K562 (cell line): ENCODE measurements at regions not wholly inside any gene's neighbourhood (a gene's known extent, or its start where the extent isn't known, plus 50 kb on each side); places are given as distances from the start of the nearest gene placed in this dataset.

Experiments
- ATAC-seq: fragments of 200-7000 bp; cut with Tn5 transposase; 3 replicates; pipeline ENCODE4 v1.9.1; 2020; ENCODE audit warnings: moderate library complexity
- BruUV-seq: library from RNA; stranded (reverse); fragments of 400-500 nt; replicated peaks from 2 replicates; lab custom pipeline; 2021; lab: Mats Ljungman, UMichigan
- CTCF ChIA-PET: fragments of 300-600 bp; formaldehyde crosslinking; extraction: SDS; loops from one replicate; lab custom pipeline; 2021; ENCODE audit warnings: low intra/inter-chr PET ratio; lab: Yijun Ruan, JAX
- POLR2A ChIA-PET: fragments of 300-600, 350-650 bp; sonication (Branson Sonifier 250); formaldehyde crosslinking; extraction: SDS; loops from one replicate; lab custom pipeline; 2021; ENCODE audit warnings: antibody characterized with exemption, inconsistent platforms; lab: Yijun Ruan, JAX
- DNase-seq, 4 experiments: peaks; one replicate each; pipeline versions ENCODE4 v3.0.0 to v3.0.0-alpha.2; 2011 to 2018; ENCODE audit warnings: low spot score in 3 of 4, mixed read lengths in 3 of 4; ENCODE audit errors: extremely low read depth in 1 of 4
- FAIRE-seq: peaks from 2 replicates; lab custom pipeline; 2011; peaks lifted over from hg19 to GRCh38; lab: Jason Lieb, UNC
- H2AFZ ChIP-seq: 2 replicates; pipeline ENCODE4 v1.6.0; 2011; ENCODE audit warnings: low read depth, low read length, control low read depth, inconsistent platforms
- H3K27ac ChIP-seq: fragments of 200-600 bp; 3 replicates; pipeline ENCODE4 v1.8.0; 2011; ENCODE audit warnings: low read depth, mild to moderate bottlenecking, control low read depth, inconsistent platforms, low read length, moderate library complexity, mixed read lengths; ENCODE audit errors: extremely low read depth
- H3K27me3 ChIP-seq, 2 experiments: fragments of 300-600 bp in 1 of 2; 2 replicates in 1 of 2; 3 replicates in 1 of 2; pipeline versions ENCODE4 v1.6.0 to v1.8.0; 2011; ENCODE audit warnings: inconsistent platforms in 2 of 2, low read length in 2 of 2, mild to moderate bottlenecking in 1 of 2, mixed read lengths in 1 of 2, moderate library complexity in 1 of 2; ENCODE audit not compliant: control insufficient read depth in 2 of 2, insufficient read depth in 2 of 2
- H3K36me3 ChIP-seq: fragments of 300-600 bp; 3 replicates; pipeline ENCODE4 v1.8.0; 2011; ENCODE audit warnings: mild to moderate bottlenecking, low read length, inconsistent platforms; ENCODE audit not compliant: control insufficient read depth, insufficient read depth
- H3K4me1 ChIP-seq, 2 experiments: fragments of 200-600 bp in 1 of 2; replicated peaks in 1 of 2; 2 replicates in 1 of 2; 3 replicates in 1 of 2; pipeline versions ENCODE4 v1.5.1 to v1.8.0; 2011; ENCODE audit warnings: inconsistent platforms in 2 of 2, low read length in 2 of 2, mild to moderate bottlenecking in 1 of 2, mixed read lengths in 1 of 2, moderate library complexity in 1 of 2; ENCODE audit not compliant: control insufficient read depth in 2 of 2, insufficient read depth in 2 of 2
- H3K4me2 ChIP-seq: 2 replicates; pipeline ENCODE4 v1.6.1; 2011; ENCODE audit warnings: low read length, control low read depth, inconsistent platforms, mixed read lengths; ENCODE audit not compliant: insufficient read depth
- H3K4me3 ChIP-seq: fragments of 200-600 bp; sonication (generic), shearing (Covaris generic); 2 replicates; pipeline ENCODE4 v1.5.1; 2016; ENCODE audit warnings: control low read depth, inconsistent platforms
- H3K79me2 ChIP-seq: fragments of 200-600 bp; 3 replicates; pipeline ENCODE4 v1.8.0; 2011; ENCODE audit warnings: low read length, inconsistent platforms; ENCODE audit not compliant: control insufficient read depth, insufficient read depth
- H3K9ac ChIP-seq, 2 experiments: 2 replicates each; pipeline versions ENCODE4 v1.6.0 to v1.6.1; 2011; ENCODE audit warnings: low read depth in 2 of 2, low read length in 2 of 2, control low read depth in 1 of 2, inconsistent platforms in 1 of 2, mild to moderate bottlenecking in 1 of 2, mixed read lengths in 1 of 2; ENCODE audit not compliant: insufficient read depth in 1 of 2
- H3K9me1 ChIP-seq: one replicate; pipeline ENCODE4 v1.6.0; 2011; ENCODE audit warnings: inconsistent platforms, mild to moderate bottlenecking, low read length, moderate library complexity; ENCODE audit not compliant: control insufficient read depth, insufficient read depth
- H3K9me3 ChIP-seq: replicated peaks from 2 replicates; pipeline ENCODE4 v1.5.1; 2011; ENCODE audit warnings: low read depth, low read length, inconsistent platforms; ENCODE audit not compliant: control insufficient read depth, insufficient read depth
- H4K20me1 ChIP-seq: replicated peaks from 2 replicates; pipeline ENCODE4 v1.6.1; 2011; ENCODE audit warnings: low read length, inconsistent platforms, mixed read lengths; ENCODE audit not compliant: control insufficient read depth, insufficient read depth
- E2F1 ChIP-seq: sonication (generic); formaldehyde crosslinking; IDR thresholded peaks from 2 replicates; pipeline ENCODE4 v1.8.1; 2023; ENCODE audit warnings: mild to moderate bottlenecking, missing genetic modification reagents, moderate library complexity
- MYBL2 ChIP-seq, 2 experiments: fragments of 450-650 bp in 1 of 2; sonication (generic) in 1 of 2; formaldehyde crosslinking in 1 of 2; IDR thresholded peaks; 2 replicates each; pipeline versions ENCODE4 v1.6.1 to v1.8.1; 2017 to 2022; ENCODE audit warnings: borderline replicate concordance in 1 of 2, inconsistent platforms in 1 of 2, low read depth in 1 of 2, mild to moderate bottlenecking in 1 of 2, missing genetic modification reagents in 1 of 2, moderate library complexity in 1 of 2
- NFE2L1 ChIP-seq: fragments of 450-650 bp; IDR thresholded peaks from 2 replicates; pipeline ENCODE4 v1.6.1; 2016; ENCODE audit warnings: missing genetic modification characterization, low read depth, mild to moderate bottlenecking, missing compliant biosample characterization, moderate library complexity, borderline replicate concordance
- NFYB ChIP-seq: IDR thresholded peaks from 2 replicates; pipeline ENCODE4 v1.6.1; 2011; ENCODE audit warnings: mild to moderate bottlenecking, moderate library complexity; ENCODE audit not compliant: insufficient read length; ENCODE audit errors: extremely low read depth
- ZFP91 ChIP-seq: sonication (generic); formaldehyde crosslinking; IDR thresholded peaks from 2 replicates; pipeline ENCODE4 v1.8.0; 2022; ENCODE audit warnings: mild to moderate bottlenecking, missing genetic modification reagents
- WGBS: fragments of 100-300 bp; shearing (Covaris generic); methylation state at CpG from one replicate; pipeline ENCODE4 v1.1.6; 2016; ENCODE audit warnings: low coverage, mixed read lengths; ENCODE audit not compliant: insufficient coverage; ENCODE audit errors: missing lambda C conversion rate; 5-methylcytosine and 5-hydroxymethylcytosine counted together
- in situ Hi-C: fragments of 300-500 bp; cut with MboI; formaldehyde crosslinking; loops from 4 replicates; pipeline ENCODE4 v1.15.0; 2018; ENCODE audit warnings: inconsistent platforms, mixed read lengths
- intact Hi-C: fragments of 100-400 bp; cut with micrococcal nuclease; formaldehyde crosslinking; loops from 2 replicates; pipeline ENCODE4 v1.14.2; 2022
- TF ChIP-seq, protein P1 (sequence below): fragments of 250-450 bp; sonication (Bioruptor Pico); IDR thresholded peaks from 2 replicates; pipeline ENCODE4 v1.5.0; 2021
- TF ChIP-seq, protein P2 (sequence below): sonication (generic); formaldehyde crosslinking; IDR thresholded peaks from 2 replicates; pipeline ENCODE4 v1.8.0; 2023; ENCODE audit warnings: missing genetic modification reagents, mild to moderate bottlenecking, borderline replicate concordance
- TF ChIP-seq, protein P3 (sequence below): sonication (generic); formaldehyde crosslinking; IDR thresholded peaks from 2 replicates; pipeline ENCODE4 v1.8.0; 2023; ENCODE audit warnings: mild to moderate bottlenecking, missing genetic modification reagents

GRCh38 chr3:193871220-193871485 lies 264.8 kb upstream of the HES1 start:
- no TSS peak for BruUV-seq
- FAIRE-seq (no peak), DNase-seq (no peak), ATAC-seq (no peak)
- Histone ChIP-seq H2AFZ (no peak overlapping the region), H3K79me2 (no peaks in the 10 kb centered on the region), H3K4me1 (peaks cover 14% of the 10 kb centered on the region in 2 experiments; a peak in 4 of 5 replicates), H3K27ac (no peak overlapping the region), H4K20me1 (no peaks in the 10 kb centered on the region), H3K9me3 (no peaks in the 10 kb centered on the region), H3K36me3 (no peaks in the 10 kb centered on the region), H3K9ac (no peak overlapping the region), H3K4me3 (no peak overlapping the region), H3K27me3 (no peaks in the 10 kb centered on the region), H3K9me1 (no peaks in the 10 kb centered on the region), H3K4me2 (no peak overlapping the region)
- intact Hi-C loops: no loop called here
- ChIA-PET POLR2A (interaction anchor here (1.5 kb wide), 1 partner anchor 18 kb away, joined by 3 read pairs; no protein-coding TSS in a partner anchor), CTCF (no interaction called here)
- in situ Hi-C loops: no loop called here
- 40% methylated on average over 2 of the region's 3 CpGs for WGBS
- TF ChIP-seq, protein P1, sequence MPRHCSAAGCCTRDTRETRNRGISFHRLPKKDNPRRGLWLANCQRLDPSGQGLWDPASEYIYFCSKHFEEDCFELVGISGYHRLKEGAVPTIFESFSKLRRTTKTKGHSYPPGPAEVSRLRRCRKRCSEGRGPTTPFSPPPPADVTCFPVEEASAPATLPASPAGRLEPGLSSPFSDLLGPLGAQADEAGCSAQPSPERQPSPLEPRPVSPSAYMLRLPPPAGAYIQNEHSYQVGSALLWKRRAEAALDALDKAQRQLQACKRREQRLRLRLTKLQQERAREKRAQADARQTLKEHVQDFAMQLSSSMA (CRISPR knock-in tag): no peak
- TF ChIP-seq MYBL2 (IDR thresholded peaks at IDR 0.05; ENCODE audit: low read depth): no peak
- TF ChIP-seq MYBL2 (CRISPR knock-in tag; IDR thresholded peaks at IDR 0.05; ENCODE audit: borderline replicate concordance): no peak
- TF ChIP-seq NFYB: no peak
- TF ChIP-seq, protein P2, sequence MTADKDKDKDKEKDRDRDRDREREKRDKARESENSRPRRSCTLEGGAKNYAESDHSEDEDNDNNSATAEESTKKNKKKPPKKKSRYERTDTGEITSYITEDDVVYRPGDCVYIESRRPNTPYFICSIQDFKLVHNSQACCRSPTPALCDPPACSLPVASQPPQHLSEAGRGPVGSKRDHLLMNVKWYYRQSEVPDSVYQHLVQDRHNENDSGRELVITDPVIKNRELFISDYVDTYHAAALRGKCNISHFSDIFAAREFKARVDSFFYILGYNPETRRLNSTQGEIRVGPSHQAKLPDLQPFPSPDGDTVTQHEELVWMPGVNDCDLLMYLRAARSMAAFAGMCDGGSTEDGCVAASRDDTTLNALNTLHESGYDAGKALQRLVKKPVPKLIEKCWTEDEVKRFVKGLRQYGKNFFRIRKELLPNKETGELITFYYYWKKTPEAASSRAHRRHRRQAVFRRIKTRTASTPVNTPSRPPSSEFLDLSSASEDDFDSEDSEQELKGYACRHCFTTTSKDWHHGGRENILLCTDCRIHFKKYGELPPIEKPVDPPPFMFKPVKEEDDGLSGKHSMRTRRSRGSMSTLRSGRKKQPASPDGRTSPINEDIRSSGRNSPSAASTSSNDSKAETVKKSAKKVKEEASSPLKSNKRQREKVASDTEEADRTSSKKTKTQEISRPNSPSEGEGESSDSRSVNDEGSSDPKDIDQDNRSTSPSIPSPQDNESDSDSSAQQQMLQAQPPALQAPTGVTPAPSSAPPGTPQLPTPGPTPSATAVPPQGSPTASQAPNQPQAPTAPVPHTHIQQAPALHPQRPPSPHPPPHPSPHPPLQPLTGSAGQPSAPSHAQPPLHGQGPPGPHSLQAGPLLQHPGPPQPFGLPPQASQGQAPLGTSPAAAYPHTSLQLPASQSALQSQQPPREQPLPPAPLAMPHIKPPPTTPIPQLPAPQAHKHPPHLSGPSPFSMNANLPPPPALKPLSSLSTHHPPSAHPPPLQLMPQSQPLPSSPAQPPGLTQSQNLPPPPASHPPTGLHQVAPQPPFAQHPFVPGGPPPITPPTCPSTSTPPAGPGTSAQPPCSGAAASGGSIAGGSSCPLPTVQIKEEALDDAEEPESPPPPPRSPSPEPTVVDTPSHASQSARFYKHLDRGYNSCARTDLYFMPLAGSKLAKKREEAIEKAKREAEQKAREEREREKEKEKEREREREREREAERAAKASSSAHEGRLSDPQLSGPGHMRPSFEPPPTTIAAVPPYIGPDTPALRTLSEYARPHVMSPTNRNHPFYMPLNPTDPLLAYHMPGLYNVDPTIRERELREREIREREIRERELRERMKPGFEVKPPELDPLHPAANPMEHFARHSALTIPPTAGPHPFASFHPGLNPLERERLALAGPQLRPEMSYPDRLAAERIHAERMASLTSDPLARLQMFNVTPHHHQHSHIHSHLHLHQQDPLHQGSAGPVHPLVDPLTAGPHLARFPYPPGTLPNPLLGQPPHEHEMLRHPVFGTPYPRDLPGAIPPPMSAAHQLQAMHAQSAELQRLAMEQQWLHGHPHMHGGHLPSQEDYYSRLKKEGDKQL (CRISPR knock-in tag): no peak
- no peak for TF ChIP-seq ZFP91 (CRISPR knock-in tag)
- TF ChIP-seq, protein P3, sequence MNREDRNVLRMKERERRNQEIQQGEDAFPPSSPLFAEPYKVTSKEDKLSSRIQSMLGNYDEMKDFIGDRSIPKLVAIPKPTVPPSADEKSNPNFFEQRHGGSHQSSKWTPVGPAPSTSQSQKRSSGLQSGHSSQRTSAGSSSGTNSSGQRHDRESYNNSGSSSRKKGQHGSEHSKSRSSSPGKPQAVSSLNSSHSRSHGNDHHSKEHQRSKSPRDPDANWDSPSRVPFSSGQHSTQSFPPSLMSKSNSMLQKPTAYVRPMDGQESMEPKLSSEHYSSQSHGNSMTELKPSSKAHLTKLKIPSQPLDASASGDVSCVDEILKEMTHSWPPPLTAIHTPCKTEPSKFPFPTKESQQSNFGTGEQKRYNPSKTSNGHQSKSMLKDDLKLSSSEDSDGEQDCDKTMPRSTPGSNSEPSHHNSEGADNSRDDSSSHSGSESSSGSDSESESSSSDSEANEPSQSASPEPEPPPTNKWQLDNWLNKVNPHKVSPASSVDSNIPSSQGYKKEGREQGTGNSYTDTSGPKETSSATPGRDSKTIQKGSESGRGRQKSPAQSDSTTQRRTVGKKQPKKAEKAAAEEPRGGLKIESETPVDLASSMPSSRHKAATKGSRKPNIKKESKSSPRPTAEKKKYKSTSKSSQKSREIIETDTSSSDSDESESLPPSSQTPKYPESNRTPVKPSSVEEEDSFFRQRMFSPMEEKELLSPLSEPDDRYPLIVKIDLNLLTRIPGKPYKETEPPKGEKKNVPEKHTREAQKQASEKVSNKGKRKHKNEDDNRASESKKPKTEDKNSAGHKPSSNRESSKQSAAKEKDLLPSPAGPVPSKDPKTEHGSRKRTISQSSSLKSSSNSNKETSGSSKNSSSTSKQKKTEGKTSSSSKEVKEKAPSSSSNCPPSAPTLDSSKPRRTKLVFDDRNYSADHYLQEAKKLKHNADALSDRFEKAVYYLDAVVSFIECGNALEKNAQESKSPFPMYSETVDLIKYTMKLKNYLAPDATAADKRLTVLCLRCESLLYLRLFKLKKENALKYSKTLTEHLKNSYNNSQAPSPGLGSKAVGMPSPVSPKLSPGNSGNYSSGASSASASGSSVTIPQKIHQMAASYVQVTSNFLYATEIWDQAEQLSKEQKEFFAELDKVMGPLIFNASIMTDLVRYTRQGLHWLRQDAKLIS (CRISPR knock-in tag): no peak
- TF ChIP-seq E2F1: no peak
- TF ChIP-seq NFE2L1 (tag): no peak
